ENCODE measurements at regions not wholly inside any gene's neighbourhood (a gene's known extent, or its start where the extent isn't known, plus 50 kb on each side); places are given as distances from the start of the nearest gene placed in this dataset.

DNA sequence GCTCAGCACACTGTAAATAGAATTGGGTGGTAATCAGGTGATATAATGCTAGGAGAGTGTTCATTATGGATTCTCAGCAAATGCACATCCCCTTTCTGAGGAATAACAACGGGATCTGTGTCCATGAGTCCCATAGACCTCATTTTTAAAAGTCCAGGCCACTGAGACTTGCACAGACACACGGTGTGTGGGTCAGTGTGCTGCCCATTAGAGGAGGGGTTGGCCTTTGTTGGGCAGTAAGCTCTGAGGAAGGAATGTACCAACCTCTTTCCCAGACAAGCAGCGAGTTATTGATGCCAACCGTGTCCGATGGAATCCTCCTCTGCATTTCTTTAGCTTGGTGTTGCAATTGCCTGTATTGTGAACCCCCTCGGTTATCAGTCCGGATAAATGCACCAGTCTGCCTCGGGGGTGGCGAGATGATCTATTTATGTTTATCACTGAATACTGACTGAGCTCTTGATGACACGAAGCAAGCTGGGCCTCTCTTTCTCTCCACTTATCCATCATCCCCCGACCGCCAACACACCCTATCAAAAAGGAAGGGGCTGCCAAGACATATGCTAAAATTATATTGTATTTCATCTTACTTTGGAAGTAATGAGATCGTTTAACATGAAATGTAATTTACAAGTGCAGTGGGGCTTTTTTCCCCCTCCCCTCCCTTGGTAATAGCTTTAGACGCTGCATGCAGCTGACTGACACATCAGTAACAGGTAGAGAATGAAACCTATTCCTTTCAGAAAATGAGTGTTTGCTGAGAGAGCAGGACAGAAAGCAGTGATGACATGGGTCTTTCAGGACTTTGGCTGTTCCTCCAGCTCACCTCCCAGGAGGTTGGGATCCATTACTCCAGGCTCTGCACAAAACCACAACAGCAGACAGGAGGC is 126.6 kb upstream of the ST8SIA2 start:
- no peak for TF ChIP-seq EZH2 (IDR thresholded peaks at IDR 0.05; ENCODE audit: low read depth)
- no peaks in the 10 kb centered on the region for H3K36me3 ChIP-seq (ENCODE audit: low read depth)
- no peak overlapping the region for H3K4me2 ChIP-seq
- no peaks in the 10 kb centered on the region for H3F3A ChIP-seq (ENCODE audit: insufficient read depth, low read depth)
- H3K27me3 ChIP-seq (ENCODE audit: insufficient read depth, low read depth) = peaks cover 52% of the 10 kb centered on the region
- H3K4me1 ChIP-seq (replicated peaks; ENCODE audit: insufficient read depth) = no peaks in the 10 kb centered on the region
- H3K9me2 ChIP-seq (ENCODE audit: insufficient read depth) = no peaks in the 10 kb centered on the region
- no peaks in the 10 kb centered on the region for H3K79me2 ChIP-seq (ENCODE audit: low read depth)
- H3K27ac ChIP-seq = no peak overlapping the region
- no peak overlapping the region for H2AFZ ChIP-seq
- no TSS peak for BruUV-seq (replicated peaks)
- no peak overlapping the region for H3K4me3 ChIP-seq
- ChIA-PET POLR2A (ENCODE audit: unreplicated experiment) (interaction anchor here (0.7 kb wide), 1 partner anchor 41 kb away, joined by 3 read pairs; no protein-coding TSS in a partner anchor), CTCF (no interaction called here)
- intact Hi-C loops (cut with micrococcal nuclease; ENCODE audit: unreplicated experiment) = no loop called here
- no peaks in the 10 kb centered on the region for H3K9me3 ChIP-seq (ENCODE audit: insufficient read depth, low read depth)
- H4K20me1 ChIP-seq (ENCODE audit: insufficient read depth) = no peaks in the 10 kb centered on the region
- DNase-seq = no peak

GRCh38 chr15:92268900-92269299 is 124.8 kb upstream of the ST8SIA2 start:
- H3K27me3 ChIP-seq (ENCODE audit: insufficient read depth, low read depth) = peaks cover 60% of the 10 kb centered on the region
- BruUV-seq (replicated peaks) = no TSS peak
- H3F3A ChIP-seq (ENCODE audit: insufficient read depth, low read depth) = no peaks in the 10 kb centered on the region
- intact Hi-C loops (cut with micrococcal nuclease; ENCODE audit: unreplicated experiment) = no loop called here
- H2AFZ ChIP-seq = no peak overlapping the region
- H3K9me2 ChIP-seq (ENCODE audit: insufficient read depth) = no peaks in the 10 kb centered on the region
- H3K4me3 ChIP-seq = no peak overlapping the region
- no peak overlapping the region for H3K4me2 ChIP-seq
- ChIA-PET POLR2A (ENCODE audit: unreplicated experiment) (no interaction called here), CTCF (interaction anchor here (0.6 kb wide), 1 partner anchor 423 kb away, joined by 18 read pairs; no protein-coding TSS in a partner anchor)
- no peak for DNase-seq
- no peaks in the 10 kb centered on the region for H3K9me3 ChIP-seq (ENCODE audit: insufficient read depth, low read depth)
- H3K36me3 ChIP-seq (ENCODE audit: low read depth) = no peaks in the 10 kb centered on the region
- H3K4me1 ChIP-seq (replicated peaks; ENCODE audit: insufficient read depth) = no peaks in the 10 kb centered on the region
- no peaks in the 10 kb centered on the region for H4K20me1 ChIP-seq (ENCODE audit: insufficient read depth)
- no peak for TF ChIP-seq EZH2 (IDR thresholded peaks at IDR 0.05; ENCODE audit: low read depth)
- TF ChIP-seq, protein P1, sequence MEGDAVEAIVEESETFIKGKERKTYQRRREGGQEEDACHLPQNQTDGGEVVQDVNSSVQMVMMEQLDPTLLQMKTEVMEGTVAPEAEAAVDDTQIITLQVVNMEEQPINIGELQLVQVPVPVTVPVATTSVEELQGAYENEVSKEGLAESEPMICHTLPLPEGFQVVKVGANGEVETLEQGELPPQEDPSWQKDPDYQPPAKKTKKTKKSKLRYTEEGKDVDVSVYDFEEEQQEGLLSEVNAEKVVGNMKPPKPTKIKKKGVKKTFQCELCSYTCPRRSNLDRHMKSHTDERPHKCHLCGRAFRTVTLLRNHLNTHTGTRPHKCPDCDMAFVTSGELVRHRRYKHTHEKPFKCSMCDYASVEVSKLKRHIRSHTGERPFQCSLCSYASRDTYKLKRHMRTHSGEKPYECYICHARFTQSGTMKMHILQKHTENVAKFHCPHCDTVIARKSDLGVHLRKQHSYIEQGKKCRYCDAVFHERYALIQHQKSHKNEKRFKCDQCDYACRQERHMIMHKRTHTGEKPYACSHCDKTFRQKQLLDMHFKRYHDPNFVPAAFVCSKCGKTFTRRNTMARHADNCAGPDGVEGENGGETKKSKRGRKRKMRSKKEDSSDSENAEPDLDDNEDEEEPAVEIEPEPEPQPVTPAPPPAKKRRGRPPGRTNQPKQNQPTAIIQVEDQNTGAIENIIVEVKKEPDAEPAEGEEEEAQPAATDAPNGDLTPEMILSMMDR (conservative IDR thresholded peaks at IDR 0.05) = no peak
- H3K27ac ChIP-seq = no peak overlapping the region
- H3K79me2 ChIP-seq (ENCODE audit: low read depth) = no peaks in the 10 kb centered on the region

GRCh38 chr15:92271179-92271578 is 122.5 kb upstream of the ST8SIA2 start:
- CTCF ChIA-PET = no interaction called here

More at GRCh38 chr15:92271179-92271578, 122.5 kb upstream of the ST8SIA2 start:
- Histone ChIP-seq H3K9me3 (ENCODE audit: insufficient read depth, low read depth) (no peaks in the 10 kb centered on the region), H3K4me1 (replicated peaks; ENCODE audit: insufficient read depth) (no peaks in the 10 kb centered on the region), H3K9me2 (ENCODE audit: insufficient read depth) (no peaks in the 10 kb centered on the region), H3F3A (ENCODE audit: insufficient read depth, low read depth) (no peaks in the 10 kb centered on the region), H3K4me2 (no peak overlapping the region), H3K27me3 (ENCODE audit: insufficient read depth, low read depth) (peaks cover 63% of the 10 kb centered on the region), H3K4me3 (no peak overlapping the region), H3K36me3 (ENCODE audit: low read depth) (no peaks in the 10 kb centered on the region), H3K27ac (no peak overlapping the region), H3K79me2 (ENCODE audit: low read depth) (no peaks in the 10 kb centered on the region), H4K20me1 (ENCODE audit: insufficient read depth) (no peaks in the 10 kb centered on the region), H2AFZ (no peak overlapping the region)
- intact Hi-C loops (cut with micrococcal nuclease; ENCODE audit: unreplicated experiment) = no loop called here
- no peak for TF ChIP-seq EZH2 (IDR thresholded peaks at IDR 0.05; ENCODE audit: low read depth)
- TF ChIP-seq, protein P1 (conservative IDR thresholded peaks at IDR 0.05) = no peak
- POLR2A ChIA-PET (ENCODE audit: unreplicated experiment) = no interaction called here
- no TSS peak for BruUV-seq (replicated peaks)
- no peak for DNase-seq

Measured in PC-9 (cell line).